ENCODE measurements at regions not wholly inside any gene's neighbourhood (a gene's known extent, or its start where the extent isn't known, plus 50 kb on each side); places are given as distances from the start of the nearest gene placed in this dataset.

DNA sequence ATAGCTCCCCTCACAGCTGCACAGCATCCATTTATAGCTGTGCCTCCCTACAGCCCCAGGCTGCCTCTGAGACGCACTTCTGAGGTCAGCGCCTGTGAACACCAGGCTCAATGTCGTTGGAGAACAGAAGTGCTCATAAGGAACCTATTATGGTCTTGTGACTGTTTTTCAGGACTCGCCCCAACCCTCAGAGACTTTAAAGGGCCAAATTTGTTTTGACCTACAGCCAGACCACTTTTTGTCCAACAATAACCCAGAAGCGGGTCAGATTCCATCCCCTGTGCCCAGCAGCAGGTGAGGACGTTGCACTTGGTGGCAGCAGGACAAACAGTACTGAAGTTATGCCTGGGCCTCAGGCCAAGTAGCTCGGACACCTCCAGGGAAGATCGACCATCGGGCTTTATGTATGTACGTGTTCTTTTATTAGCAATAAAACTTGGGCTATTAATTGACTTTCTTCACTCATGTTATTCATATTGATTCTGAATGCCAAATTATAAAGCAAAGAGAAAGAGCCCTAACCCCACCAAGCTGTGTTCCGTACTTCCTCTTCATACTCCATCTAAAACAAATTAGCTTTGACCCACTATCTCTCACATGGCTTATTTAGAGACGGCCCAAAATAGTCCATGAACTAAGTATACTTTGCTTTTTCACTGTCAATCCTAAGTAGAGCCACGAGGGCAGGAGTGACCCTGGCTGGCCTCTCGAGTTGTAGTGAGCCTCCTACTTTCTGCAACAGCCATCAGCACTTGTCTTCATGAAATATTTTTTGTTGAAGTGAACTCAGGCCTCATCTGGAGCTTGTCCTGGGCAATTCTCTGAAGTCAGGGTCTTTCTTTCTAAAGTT is 92.3 kb upstream of the PAX6 start:
- Mint-ChIP-seq H3K9me3 (no peaks in the 10 kb centered on the region), H3K4me3 (no peak overlapping the region), H3K27ac (no peak overlapping the region), H3K36me3 (no peaks in the 10 kb centered on the region), H3K4me1 (ENCODE audit: unreplicated experiment) (peaks cover 5% of the 10 kb centered on the region), H3K27me3 (peaks cover 3% of the 10 kb centered on the region)
- no peak for DNase-seq (ENCODE audit: extremely low spot score, unreplicated experiment)
- TF ChIP-seq, protein P1, sequence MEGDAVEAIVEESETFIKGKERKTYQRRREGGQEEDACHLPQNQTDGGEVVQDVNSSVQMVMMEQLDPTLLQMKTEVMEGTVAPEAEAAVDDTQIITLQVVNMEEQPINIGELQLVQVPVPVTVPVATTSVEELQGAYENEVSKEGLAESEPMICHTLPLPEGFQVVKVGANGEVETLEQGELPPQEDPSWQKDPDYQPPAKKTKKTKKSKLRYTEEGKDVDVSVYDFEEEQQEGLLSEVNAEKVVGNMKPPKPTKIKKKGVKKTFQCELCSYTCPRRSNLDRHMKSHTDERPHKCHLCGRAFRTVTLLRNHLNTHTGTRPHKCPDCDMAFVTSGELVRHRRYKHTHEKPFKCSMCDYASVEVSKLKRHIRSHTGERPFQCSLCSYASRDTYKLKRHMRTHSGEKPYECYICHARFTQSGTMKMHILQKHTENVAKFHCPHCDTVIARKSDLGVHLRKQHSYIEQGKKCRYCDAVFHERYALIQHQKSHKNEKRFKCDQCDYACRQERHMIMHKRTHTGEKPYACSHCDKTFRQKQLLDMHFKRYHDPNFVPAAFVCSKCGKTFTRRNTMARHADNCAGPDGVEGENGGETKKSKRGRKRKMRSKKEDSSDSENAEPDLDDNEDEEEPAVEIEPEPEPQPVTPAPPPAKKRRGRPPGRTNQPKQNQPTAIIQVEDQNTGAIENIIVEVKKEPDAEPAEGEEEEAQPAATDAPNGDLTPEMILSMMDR (conservative IDR thresholded peaks at IDR 0.05), result no peak

DNA sequence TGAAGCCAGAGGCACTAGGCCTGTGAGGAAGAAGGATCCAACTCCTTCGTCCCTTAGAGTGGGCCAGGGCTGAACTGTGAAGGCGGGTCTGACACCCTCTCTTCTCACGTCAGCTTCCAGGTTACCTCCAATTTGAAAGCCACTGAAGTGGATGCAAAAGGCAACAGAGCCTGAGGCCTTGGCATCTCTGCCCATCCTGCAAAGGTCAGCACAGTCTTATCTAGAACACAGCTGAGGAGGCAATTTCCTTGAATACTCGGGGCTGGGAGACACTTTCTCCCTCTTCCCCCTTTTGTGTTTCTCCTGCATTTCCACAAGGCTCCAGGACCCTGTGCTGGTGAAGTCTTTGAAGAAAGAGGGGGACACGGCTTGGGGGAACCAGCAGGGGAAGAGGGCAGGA is 91.6 kb upstream of the PAX6 start:
- H3K27me3 Mint-ChIP-seq, result peaks cover 4% of the 10 kb centered on the region
- no peak overlapping the region for H3K27ac Mint-ChIP-seq
- TF ChIP-seq, protein P1 (conservative IDR thresholded peaks at IDR 0.05), result no peak
- H3K36me3 Mint-ChIP-seq, result no peaks in the 10 kb centered on the region
- DNase-seq (ENCODE audit: extremely low spot score, unreplicated experiment), result no peak
- H3K9me3 Mint-ChIP-seq, result no peaks in the 10 kb centered on the region
- H3K4me3 Mint-ChIP-seq, result no peak overlapping the region
- peaks cover 5% of the 10 kb centered on the region for H3K4me1 Mint-ChIP-seq (ENCODE audit: unreplicated experiment)

DNA sequence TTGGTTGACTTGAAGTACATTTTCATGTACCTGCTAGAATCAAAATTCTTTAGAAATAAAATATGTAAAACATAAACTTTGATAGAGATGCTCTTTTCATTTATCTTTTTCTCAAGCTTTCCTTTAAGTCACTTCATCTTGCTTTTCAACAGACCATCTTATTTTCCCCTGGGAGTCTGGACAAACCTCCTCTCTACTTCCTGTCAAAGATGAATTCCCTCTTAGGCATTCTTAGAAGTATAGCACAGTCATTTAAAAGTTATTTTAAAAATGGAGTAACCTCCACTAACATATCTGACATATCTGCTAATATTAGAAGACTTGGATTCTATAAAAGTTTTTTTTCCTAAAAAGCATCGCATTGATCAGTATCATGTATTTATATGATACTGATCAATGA is 84.8 kb upstream of the PAX6 start:
- Mint-ChIP-seq H3K4me3 (no peak overlapping the region), H3K9me3 (no peaks in the 10 kb centered on the region), H3K27ac (no peak overlapping the region), H3K36me3 (no peaks in the 10 kb centered on the region), H3K27me3 (peaks cover 3% of the 10 kb centered on the region), H3K4me1 (ENCODE audit: unreplicated experiment) (no peaks in the 10 kb centered on the region)
- DNase-seq (ENCODE audit: extremely low spot score, unreplicated experiment), result no peak
- TF ChIP-seq, protein P1 (conservative IDR thresholded peaks at IDR 0.05), result no peak

DNA sequence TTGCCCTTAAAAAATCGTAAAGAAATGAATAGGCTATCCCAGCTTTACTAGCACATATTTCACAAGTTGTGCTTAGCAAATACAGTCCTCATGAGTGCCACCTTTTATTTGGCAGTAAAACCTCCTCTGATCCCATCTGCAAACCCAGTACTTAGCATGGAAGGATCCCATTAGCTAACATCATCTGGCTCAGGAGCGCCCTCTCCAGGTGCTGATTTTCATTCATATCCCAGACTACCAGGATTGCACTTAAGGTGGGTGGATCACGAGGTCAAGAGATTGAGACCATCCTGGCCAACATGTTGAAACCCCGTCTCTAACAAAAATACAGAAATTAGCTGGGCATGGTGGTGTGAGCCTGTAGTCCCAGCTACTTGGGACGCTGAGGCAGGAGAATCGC is 76.1 kb upstream of the PAX6 start:
- Mint-ChIP-seq H3K36me3 (no peaks in the 10 kb centered on the region), H3K4me3 (no peak overlapping the region)
- TF ChIP-seq, protein P1 (conservative IDR thresholded peaks at IDR 0.05), result peak; percentile 38

DNA sequence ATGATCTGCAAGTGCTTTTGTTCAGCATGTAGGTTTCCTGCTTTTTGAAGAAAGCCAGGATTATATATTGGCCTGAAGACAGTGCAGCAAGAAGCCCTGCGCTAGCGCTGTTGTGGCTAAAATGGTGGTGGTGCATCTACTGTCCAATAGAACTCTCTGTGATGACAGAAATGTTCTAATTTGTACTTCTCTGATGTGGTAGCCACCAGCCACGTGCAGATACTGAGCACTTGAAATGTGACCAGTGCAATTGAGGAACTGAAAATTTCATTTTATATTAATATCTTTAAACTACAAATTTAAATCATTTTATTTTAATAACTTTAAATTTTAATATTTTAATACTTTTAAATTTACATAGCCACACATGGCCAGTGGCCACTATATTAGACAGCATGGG is 73.0 kb upstream of the PAX6 start:
- peaks cover 6% of the 10 kb centered on the region for H3K4me1 Mint-ChIP-seq (ENCODE audit: unreplicated experiment)
- no peaks in the 10 kb centered on the region for H3K36me3 Mint-ChIP-seq
- H3K27ac Mint-ChIP-seq, result no peak overlapping the region
- TF ChIP-seq, protein P1 (conservative IDR thresholded peaks at IDR 0.05), result no peak
- H3K4me3 Mint-ChIP-seq, result no peak overlapping the region
- no peaks in the 10 kb centered on the region for H3K9me3 Mint-ChIP-seq
- H3K27me3 Mint-ChIP-seq, result no peaks in the 10 kb centered on the region
- DNase-seq (ENCODE audit: extremely low spot score, unreplicated experiment), result no peak

More for the DNA sequence above, 76.1 kb upstream of the PAX6 start:
- DNase-seq (ENCODE audit: extremely low spot score, unreplicated experiment), result no peak
- no peaks in the 10 kb centered on the region for H3K27me3 Mint-ChIP-seq
- H3K27ac Mint-ChIP-seq, result no peak overlapping the region
- no peaks in the 10 kb centered on the region for H3K9me3 Mint-ChIP-seq
- H3K4me1 Mint-ChIP-seq (ENCODE audit: unreplicated experiment), result peaks cover 6% of the 10 kb centered on the region

All from type B pancreatic cell (in vitro differentiated cells).